HG02678 (cell line): ENCODE measurements at regions not wholly inside any gene's neighbourhood (a gene's known extent, or its start where the extent isn't known, plus 50 kb on each side); places are given as distances from the start of the nearest gene placed in this dataset.

Source experiments
- ATAC-seq: cut with Tn5 transposase; IDR thresholded peaks from one replicate; pipeline ENCODE4 v1.9.1; 2021; ENCODE audit warnings: mild to moderate bottlenecking, moderate library complexity; ENCODE audit not compliant: unreplicated experiment

GRCh38 chr3:124588794-124589193 lies 141.5 kb upstream of the UMPS start:
- no peak for ATAC-seq

- ATAC-seq, result no peak
Measured at GRCh38 chr3:124591699-124592098, 138.6 kb upstream of the UMPS start.

DNA sequence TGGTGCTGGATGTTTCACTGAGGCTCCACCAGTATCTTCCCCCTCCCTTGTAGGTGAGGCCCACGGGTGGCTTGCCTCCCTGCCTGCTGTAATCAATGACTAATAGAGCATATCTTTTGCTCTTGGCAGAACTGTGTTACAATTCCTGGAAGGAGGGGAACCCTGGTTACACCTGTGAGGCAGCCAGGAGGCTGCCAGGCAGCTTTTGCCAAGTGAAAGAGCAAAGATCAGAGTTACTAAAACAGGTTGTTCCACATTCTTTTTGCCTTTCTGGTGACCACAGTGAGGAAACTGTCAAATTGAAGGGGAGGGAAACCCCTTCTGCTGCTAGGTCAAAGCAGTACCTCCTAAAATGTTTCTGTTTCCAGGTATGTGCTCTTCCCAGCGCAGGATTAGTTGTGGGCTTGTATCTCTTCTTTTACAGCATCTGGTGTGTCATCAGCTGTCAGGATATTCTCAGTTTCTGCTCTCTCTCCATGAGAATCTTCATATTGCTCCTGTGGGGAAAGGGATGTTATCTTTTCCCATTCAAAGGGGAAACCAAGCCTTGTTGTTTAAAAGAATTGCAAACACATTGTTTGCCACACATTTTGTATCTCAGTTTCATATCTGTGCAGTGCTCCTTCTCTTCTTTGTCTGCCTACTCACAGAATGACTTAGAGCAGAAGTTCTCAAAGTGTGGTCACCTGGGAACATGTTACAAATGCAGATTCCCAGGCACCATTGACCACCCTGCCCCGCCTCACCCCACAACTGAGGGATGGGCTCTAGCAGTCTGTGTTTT lies 137.4 kb upstream of the UMPS start:
- ATAC-seq, result peak; percentile 80

- ATAC-seq, result no peak
Measured at GRCh38 chr3:124593442-124593829, 136.8 kb upstream of the UMPS start.

GRCh38 chr3:124594581-124594980 lies 135.7 kb upstream of the UMPS start:
- ATAC-seq, result no peak

- no peak for ATAC-seq
Measured at GRCh38 chr3:124597273-124597672, 133.0 kb upstream of the UMPS start.

DNA sequence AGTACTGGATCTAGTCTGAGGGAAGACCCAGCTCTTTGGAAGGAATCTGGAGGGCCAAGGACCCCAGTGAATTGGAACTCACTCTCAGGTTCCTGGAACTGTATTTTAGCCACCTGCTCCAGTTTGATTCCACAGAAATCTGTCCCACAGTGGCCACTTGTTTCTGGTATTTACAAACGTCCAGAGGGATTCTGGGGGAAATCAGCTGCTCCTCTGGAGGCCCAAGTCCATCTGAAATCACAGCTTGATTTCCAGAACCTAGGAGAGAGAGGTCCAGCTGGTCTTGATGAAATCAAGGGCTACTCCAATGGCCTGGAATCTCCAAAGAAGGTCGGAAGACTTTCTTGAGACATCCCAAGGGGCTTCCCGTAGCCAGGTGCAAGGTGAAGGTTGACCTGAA lies 132.3 kb upstream of the UMPS start:
- ATAC-seq, result no peak

DNA sequence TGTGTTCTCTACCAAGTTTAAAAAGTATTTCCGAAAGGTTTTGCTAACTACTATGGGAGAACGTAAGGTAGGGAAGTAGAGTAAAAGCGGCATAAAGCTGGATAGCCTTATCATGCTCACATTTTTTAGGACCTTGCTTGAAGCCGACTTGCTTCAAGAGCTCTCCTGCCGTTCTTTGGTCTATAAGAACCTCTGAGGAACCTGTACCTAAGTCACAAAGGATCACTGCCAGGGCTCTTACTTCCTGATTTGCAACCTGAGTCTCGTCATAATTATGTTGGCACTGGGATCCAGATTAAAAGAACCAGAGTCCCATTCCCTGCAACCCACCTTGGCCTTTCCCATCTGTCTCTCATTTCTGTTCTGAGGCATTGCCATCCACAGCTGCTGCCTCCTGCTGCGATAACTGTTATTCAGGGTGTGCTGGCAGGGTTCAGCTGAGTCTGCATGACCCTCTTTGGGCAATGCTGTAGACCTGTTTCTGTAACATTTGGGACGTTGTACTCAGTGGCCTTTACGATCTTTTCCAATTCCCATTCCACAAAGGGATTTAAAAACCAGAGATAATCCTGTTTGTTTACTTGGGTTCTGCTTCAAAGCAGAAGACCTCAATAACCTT lies 131.0 kb upstream of the UMPS start:
- no peak for ATAC-seq

DNA sequence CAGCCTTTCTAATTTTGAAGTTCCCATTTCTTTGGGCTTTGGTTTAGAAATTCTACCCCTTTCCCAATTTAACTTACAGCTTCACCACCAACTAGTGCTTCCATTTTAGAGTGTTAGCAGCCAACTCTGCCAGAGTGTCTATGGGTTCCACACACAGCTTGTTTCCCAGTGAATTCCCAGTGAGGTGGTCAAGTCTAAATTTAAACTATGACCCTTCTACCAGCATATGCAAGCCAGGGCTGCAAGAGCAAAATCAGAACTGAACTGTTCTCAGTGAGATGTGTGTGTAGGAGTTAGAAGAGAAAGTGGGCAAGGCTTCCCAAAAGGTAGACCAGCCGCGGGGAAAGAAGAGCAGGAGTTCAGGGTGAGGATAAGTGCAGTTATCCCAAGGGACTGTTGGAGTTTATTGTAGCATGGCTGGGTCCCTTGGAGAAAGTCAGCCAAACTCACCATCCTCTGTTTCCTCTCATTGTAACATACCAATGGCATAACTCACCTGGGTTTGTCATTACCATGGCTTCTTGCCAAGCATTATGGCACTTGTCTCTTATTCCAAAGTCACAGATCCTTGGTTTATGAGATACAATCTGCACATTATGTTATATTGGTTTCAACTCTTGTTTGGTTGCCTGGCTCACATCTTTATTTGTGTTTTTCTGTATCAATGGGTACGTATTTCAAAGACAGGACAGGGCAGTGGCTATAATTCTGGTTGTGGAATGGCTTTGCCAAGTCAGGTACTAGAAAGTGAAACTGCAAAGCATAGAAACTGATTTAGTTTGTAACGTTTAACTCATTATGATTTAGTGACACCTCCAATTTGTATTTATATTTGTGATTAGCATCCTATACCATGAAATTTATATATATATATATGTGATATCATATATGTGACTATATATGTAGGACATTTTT lies 130.2 kb upstream of the UMPS start:
- ATAC-seq, result no peak

GRCh38 chr3:124600765-124601164 lies 129.5 kb upstream of the UMPS start:
- ATAC-seq, result no peak

DNA sequence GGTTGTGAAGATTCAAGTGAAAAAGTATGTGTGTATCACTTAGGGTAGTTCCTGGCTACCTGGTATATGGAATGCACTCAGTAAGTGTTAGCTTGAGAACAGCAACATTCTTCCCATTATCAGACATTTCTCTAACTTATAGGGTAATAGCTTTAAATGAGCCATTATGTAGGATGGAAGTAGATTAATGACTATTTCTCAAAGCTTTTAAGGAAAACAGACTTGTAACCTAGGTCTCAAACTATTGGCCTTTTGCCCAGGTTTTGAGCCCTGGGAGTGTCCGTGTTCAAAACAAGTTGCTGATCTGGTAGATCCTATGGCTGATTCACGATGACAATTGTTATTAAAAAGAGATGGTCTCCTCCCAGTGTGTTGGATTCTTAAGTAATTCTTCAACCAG lies 129.1 kb upstream of the UMPS start:
- no peak for ATAC-seq

GRCh38 chr3:124602980-124603627 lies 127.1 kb upstream of the UMPS start:
- no peak for ATAC-seq

DNA sequence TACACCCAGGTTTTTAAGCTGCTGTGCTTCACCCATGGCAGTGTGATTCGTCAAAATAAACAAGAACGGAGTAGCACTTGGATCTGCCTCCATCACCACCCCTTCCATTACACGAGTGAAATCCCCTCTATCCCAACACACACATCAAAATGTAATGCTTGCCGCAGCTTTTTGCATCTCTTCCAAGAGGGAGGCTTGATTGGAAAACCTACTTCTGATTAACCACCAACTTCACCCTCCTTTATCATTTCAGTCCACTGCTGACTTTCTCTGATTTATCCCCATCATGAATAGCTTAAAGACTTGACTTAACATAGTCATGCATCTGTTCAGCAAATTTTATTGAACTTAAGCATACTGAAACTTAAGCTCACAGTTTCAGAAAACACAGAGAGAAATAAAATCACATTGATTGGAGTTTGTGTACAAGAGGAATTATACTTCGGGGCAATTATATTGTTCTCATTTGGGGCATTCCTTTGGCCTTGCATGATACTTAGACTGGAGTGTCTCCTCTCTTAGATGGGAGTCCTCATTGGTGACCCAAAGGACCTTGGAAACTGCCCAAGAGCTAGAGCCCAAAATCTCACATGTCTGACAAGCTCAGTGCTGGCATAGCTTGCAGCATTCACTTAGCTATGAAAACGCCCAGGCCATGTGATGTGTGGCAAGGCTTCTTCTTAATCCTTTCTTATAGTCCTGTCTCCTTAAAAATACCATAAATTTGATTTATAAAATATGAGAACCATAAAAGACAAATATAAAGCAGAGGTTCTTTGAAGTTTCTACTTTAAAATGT lies 124.3 kb upstream of the UMPS start:
- no peak for ATAC-seq

GRCh38 chr3:124607163-124607562 lies 123.1 kb upstream of the UMPS start:
- no peak for ATAC-seq

DNA sequence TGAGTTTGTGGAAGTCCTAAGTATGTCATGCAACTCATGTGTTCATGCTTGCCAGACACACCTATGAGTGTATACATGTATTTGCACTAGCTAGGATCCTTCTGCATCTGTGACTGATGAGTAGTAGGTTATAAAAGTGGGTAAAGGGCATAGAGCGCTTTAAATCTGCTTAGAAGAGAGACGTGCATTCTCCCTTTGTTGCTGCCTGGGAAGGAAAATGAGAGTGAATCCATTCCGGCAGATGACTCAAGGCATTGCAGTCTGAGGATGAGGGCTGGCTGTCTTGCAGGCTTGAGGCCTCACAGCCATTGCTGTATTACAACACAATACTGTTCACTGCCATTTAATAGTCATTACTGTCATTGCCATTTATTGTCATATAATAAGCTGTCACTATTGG lies 120.8 kb upstream of the UMPS start:
- no peak for ATAC-seq

- ATAC-seq, result no peak
Measured at GRCh38 chr3:124610130-124610529, 120.1 kb upstream of the UMPS start.

DNA sequence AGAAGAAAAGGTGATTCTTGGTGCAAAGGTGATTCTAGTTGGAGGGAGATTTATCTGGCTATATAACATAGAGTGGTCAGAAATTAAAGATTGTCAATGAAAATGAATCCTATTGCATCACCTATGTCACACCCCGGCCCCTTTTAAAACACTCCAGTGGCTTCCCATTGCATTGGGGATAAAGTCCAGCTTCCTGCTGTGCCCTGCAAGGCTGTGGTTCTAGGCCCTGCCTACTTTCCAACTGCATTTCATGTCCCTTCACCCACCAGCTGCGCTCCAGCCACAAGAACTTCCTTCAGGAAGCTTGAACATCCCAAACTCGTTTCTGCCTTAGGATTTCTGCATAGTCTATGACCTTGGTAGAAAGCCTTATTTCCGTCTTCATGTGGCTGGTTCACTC lies 118.7 kb upstream of the UMPS start:
- no peak for ATAC-seq

DNA sequence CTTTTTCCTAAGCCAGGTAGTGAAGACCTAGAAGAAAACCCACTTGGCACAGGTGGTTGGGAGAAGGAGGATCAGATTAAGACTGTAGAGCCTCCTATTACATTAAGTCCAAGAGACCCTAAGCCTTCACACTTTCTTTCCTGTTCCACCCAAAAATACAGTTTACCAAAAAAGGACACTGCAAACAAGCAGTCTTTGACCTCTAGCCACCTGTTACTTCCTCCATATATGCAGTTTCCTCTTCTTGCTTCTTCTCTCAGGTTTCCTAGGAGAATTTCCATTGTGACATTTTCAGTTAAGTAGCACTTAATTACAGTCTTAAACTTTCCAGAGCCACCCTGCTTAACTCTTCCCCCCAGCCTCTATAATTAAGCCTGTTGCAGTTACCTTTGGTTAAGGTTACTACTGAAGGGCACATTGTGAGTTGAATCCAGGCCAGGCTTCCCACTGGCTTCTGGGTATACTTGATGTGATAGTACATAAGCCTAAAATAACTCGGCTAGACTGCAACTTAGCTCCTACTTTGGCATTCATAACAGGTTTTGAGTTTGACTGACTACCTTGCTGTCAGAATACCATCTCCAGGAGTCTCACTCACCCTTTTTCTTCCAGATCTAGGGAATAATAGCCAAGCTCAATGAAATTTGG lies 114.2 kb upstream of the UMPS start:
- no peak for ATAC-seq

- ATAC-seq, result no peak
Measured at GRCh38 chr3:124617177-124617576, 113.1 kb upstream of the UMPS start.
